Trophoblast cell (in vitro differentiated cells and primary cell): ENCODE measurements at regions not wholly inside any gene's neighbourhood (a gene's known extent, or its start where the extent isn't known, plus 50 kb on each side); places are given as distances from the start of the nearest gene placed in this dataset.

Source experiments
- DNase-seq, 2 donors: peaks; one replicate each; pipeline ENCODE4 v3.0.0-alpha.2; 2016
- H2AFZ ChIP-seq: 2 replicates; pipeline ENCODE4 v1.6.1; 2013; ENCODE audit warnings: low read length, moderate library complexity, mild to moderate bottlenecking; ENCODE audit not compliant: insufficient read depth, poor library complexity
- H2AK5ac ChIP-seq: 2 replicates; pipeline ENCODE4 v1.6.1; 2013; ENCODE audit warnings: mild to moderate bottlenecking, low read length
- H2BK120ac ChIP-seq: 2 replicates; pipeline ENCODE4 v1.6.1; 2013; ENCODE audit warnings: low read length, mild to moderate bottlenecking, moderate library complexity; ENCODE audit not compliant: insufficient read depth, poor library complexity
- H2BK12ac ChIP-seq: 2 replicates; pipeline ENCODE4 v1.6.1; 2013; ENCODE audit warnings: mild to moderate bottlenecking, low read length, moderate library complexity
- H2BK5ac ChIP-seq: 2 replicates; pipeline ENCODE4 v1.6.1; 2013; ENCODE audit warnings: low read length, low read depth, moderate library complexity, mild to moderate bottlenecking; ENCODE audit not compliant: poor library complexity
- H3K14ac ChIP-seq: 2 replicates; pipeline ENCODE4 v1.6.1; 2013; ENCODE audit warnings: mild to moderate bottlenecking, low read length
- H3K18ac ChIP-seq: 2 replicates; pipeline ENCODE4 v1.6.1; 2013; ENCODE audit warnings: mild to moderate bottlenecking, low read length
- H3K23ac ChIP-seq: 2 replicates; pipeline ENCODE4 v1.6.1; 2013; ENCODE audit warnings: low read length
- H3K27ac ChIP-seq: 2 replicates; pipeline ENCODE4 v1.5.1; 2013; ENCODE audit warnings: low read depth, mild to moderate bottlenecking, inconsistent platforms, low read length, moderate library complexity
- H3K27me3 ChIP-seq: 2 replicates; pipeline ENCODE4 v1.6.1; 2013; ENCODE audit warnings: inconsistent platforms, mild to moderate bottlenecking, low read length, moderate library complexity; ENCODE audit not compliant: insufficient read depth
- H3K36me3 ChIP-seq, 2 experiments: 1 replicate in 1 of 2; 2 replicates in 1 of 2; pipeline ENCODE4 v1.6.1; 2013; ENCODE audit warnings: low read length in 2 of 2, mild to moderate bottlenecking in 2 of 2, moderate library complexity in 1 of 2; ENCODE audit not compliant: insufficient read depth in 2 of 2, control insufficient read depth in 1 of 2
- H3K4ac ChIP-seq: 2 replicates; pipeline ENCODE4 v1.6.1; 2013; ENCODE audit warnings: low read depth, mild to moderate bottlenecking, low read length, moderate library complexity
- H3K4me1 ChIP-seq, 2 experiments: 1 replicate in 1 of 2; 2 replicates in 1 of 2; pipeline ENCODE4 v1.6.1; 2013; ENCODE audit warnings: low read length in 2 of 2, mild to moderate bottlenecking in 2 of 2, moderate library complexity in 1 of 2; ENCODE audit not compliant: insufficient read depth in 2 of 2, control insufficient read depth in 1 of 2
- H3K4me2 ChIP-seq: 2 replicates; pipeline ENCODE4 v1.6.1; 2013; ENCODE audit warnings: inconsistent platforms, mild to moderate bottlenecking, low read length, moderate library complexity
- H3K4me3 ChIP-seq: 2 replicates; pipeline ENCODE4 v1.5.1; 2013; ENCODE audit warnings: mild to moderate bottlenecking, low read depth, low read length, inconsistent platforms
- H3K79me1 ChIP-seq: one replicate; pipeline ENCODE4 v1.6.1; 2013; ENCODE audit warnings: low read length
- H3K79me2 ChIP-seq: 2 replicates; pipeline ENCODE4 v1.6.1; 2013; ENCODE audit warnings: low read length, mild to moderate bottlenecking; ENCODE audit not compliant: control insufficient read depth, insufficient read depth, poor library complexity
- H3K9ac ChIP-seq: 2 replicates; pipeline ENCODE4 v1.6.1; 2013; ENCODE audit warnings: mild to moderate bottlenecking, low read length
- H3K9me3 ChIP-seq: 2 replicates; pipeline ENCODE4 v1.6.1; 2013; ENCODE audit warnings: low read depth, mild to moderate bottlenecking, control low read depth, inconsistent platforms, low read length; ENCODE audit not compliant: insufficient read depth
- H4K12ac ChIP-seq: 2 replicates; pipeline ENCODE4 v1.6.1; 2013; ENCODE audit warnings: low read depth, mild to moderate bottlenecking, low read length, moderate library complexity
- H4K8ac ChIP-seq: 2 replicates; pipeline ENCODE4 v1.6.1; 2013; ENCODE audit warnings: low read depth, mild to moderate bottlenecking, low read length, moderate library complexity
- H4K91ac ChIP-seq: one replicate; pipeline ENCODE4 v1.6.1; 2013; ENCODE audit warnings: low read depth, mild to moderate bottlenecking, low read length, moderate library complexity
- WGBS: extraction: QIAGEN DNeasy Blood & Tissue Kit; methylation state at CpG from one replicate; pipeline ENCODE4 v1.1.7; 2013; ENCODE audit warnings: missing lambda C conversion rate; ENCODE audit not compliant: insufficient read length, insufficient coverage; ENCODE audit errors: extremely low coverage; 5-methylcytosine and 5-hydroxymethylcytosine counted together

GRCh38 chr4:123055943-123056342 is 133.5 kb upstream of the NUDT6 start:
- no peak overlapping the region for H4K12ac ChIP-seq
- H3K18ac ChIP-seq, result no peak overlapping the region
- peaks cover 6% of the 10 kb centered on the region for H3K9me3 ChIP-seq
- H3K14ac ChIP-seq, result no peak overlapping the region
- H3K79me1 ChIP-seq, result no peaks in the 10 kb centered on the region
- no peak for DNase-seq
- H2BK12ac ChIP-seq, result no peak overlapping the region
- no peaks in the 10 kb centered on the region for H3K4me1 ChIP-seq
- H3K9ac ChIP-seq, result no peak overlapping the region
- no peak overlapping the region for H4K8ac ChIP-seq
- no peak overlapping the region for H4K91ac ChIP-seq
- no peak overlapping the region for H2BK5ac ChIP-seq
- no peak overlapping the region for H3K4me2 ChIP-seq
- H3K27me3 ChIP-seq, result no peaks in the 10 kb centered on the region
- H3K4ac ChIP-seq, result no peak overlapping the region
- no peaks in the 10 kb centered on the region for H3K79me2 ChIP-seq
- no peak overlapping the region for H3K23ac ChIP-seq
- no peak overlapping the region for H2AFZ ChIP-seq
- no peak overlapping the region for H3K4me3 ChIP-seq
- no peak overlapping the region for H2AK5ac ChIP-seq
- H3K36me3 ChIP-seq, result peaks cover 0 to 2% of the 10 kb centered on the region in 2 experiments
- no peak overlapping the region for H3K27ac ChIP-seq
- H2BK120ac ChIP-seq, result no peak overlapping the region

- Histone ChIP-seq H3K14ac (no peak overlapping the region), H3K4ac (no peak overlapping the region), H3K27me3 (no peaks in the 10 kb centered on the region), H3K36me3 (no peaks in the 10 kb centered on the region), H2AK5ac (no peak overlapping the region), H2BK120ac (no peak overlapping the region), H3K79me1 (no peaks in the 10 kb centered on the region), H4K12ac (no peak overlapping the region), H3K9me3 (peaks cover 6% of the 10 kb centered on the region), H4K8ac (no peak overlapping the region), H2BK5ac (no peak overlapping the region), H3K23ac (no peak overlapping the region), H4K91ac (no peak overlapping the region), H3K4me3 (no peak overlapping the region), H3K18ac (no peak overlapping the region), H3K79me2 (no peaks in the 10 kb centered on the region), H3K9ac (no peak overlapping the region), H3K4me2 (no peak overlapping the region), H3K4me1 (no peaks in the 10 kb centered on the region), H2AFZ (no peak overlapping the region), H3K27ac (no peak overlapping the region), H2BK12ac (no peak overlapping the region)
- DNase-seq, result no peak
- no CpG with 5 or more reads among the region's 6 CpGs for WGBS
Observed at GRCh38 chr4:123060039-123060770, 137.8 kb upstream of the NUDT6 start.

DNA sequence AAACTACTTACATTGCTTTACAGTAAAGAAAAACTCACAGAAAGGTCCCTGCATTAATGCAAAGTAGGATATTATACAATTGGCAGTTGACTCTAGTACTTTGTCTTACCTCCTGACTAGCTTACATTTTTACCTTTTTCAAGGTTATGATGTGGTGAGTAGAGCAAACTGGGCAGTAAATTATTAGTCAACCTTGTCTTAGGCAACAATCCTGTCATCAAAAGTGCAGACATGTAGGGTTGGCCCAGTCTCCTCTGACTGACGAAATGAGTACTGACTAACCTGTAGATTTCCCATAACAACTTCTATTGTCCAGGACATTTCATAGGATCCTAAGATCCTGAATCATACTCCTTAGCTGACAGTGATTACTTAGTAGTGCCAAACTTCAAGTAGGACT is 142.0 kb upstream of the NUDT6 start:
- no peak overlapping the region for H3K14ac ChIP-seq
- H3K9ac ChIP-seq, result no peak overlapping the region
- no peak overlapping the region for H2BK12ac ChIP-seq
- no peak overlapping the region for H2BK5ac ChIP-seq
- no peaks in the 10 kb centered on the region for H3K79me1 ChIP-seq
- H3K4me1 ChIP-seq, result no peaks in the 10 kb centered on the region
- no peak overlapping the region for H3K23ac ChIP-seq
- no peaks in the 10 kb centered on the region for H3K36me3 ChIP-seq
- no peak overlapping the region for H2AFZ ChIP-seq
- no CpG with 5 or more reads among the region's 1 CpG for WGBS
- no peak overlapping the region for H3K27ac ChIP-seq
- H2AK5ac ChIP-seq, result no peak overlapping the region
- H3K4me3 ChIP-seq, result no peak overlapping the region
- H3K18ac ChIP-seq, result no peak overlapping the region
- H4K8ac ChIP-seq, result no peak overlapping the region
- H3K27me3 ChIP-seq, result no peaks in the 10 kb centered on the region
- H3K79me2 ChIP-seq, result no peaks in the 10 kb centered on the region
- no peak overlapping the region for H4K12ac ChIP-seq
- no peak overlapping the region for H3K4ac ChIP-seq
- H3K9me3 ChIP-seq, result peaks cover 6% of the 10 kb centered on the region
- H3K4me2 ChIP-seq, result no peak overlapping the region
- DNase-seq, result peak; percentile 8 to 11
- no peak overlapping the region for H4K91ac ChIP-seq
- H2BK120ac ChIP-seq, result no peak overlapping the region

DNA sequence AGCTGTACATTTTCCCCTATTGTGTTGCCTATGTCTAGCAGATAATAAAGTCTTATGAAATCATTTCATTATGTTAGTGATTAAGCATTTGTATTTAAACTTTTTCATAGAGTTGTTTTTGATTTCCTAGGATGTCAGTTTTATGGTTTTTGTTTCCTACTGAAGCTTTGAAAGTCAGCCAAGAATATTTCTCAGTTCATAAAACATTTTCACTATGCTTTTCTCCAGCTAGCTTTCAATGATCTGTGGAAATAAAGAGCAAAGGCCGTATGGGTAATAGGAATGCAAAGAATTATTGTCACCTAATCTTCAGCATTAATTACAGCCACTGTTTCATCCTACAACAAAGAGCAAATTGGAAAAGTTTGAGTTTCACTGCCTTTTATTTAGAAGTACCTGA is 145.7 kb upstream of the NUDT6 start:
- no peaks in the 10 kb centered on the region for H3K9me3 ChIP-seq
- H3K4me1 ChIP-seq, result no peaks in the 10 kb centered on the region
- H3K79me1 ChIP-seq, result no peaks in the 10 kb centered on the region
- H3K27ac ChIP-seq, result no peak overlapping the region
- H3K18ac ChIP-seq, result no peak overlapping the region
- H3K14ac ChIP-seq, result no peak overlapping the region
- H3K4me2 ChIP-seq, result no peak overlapping the region
- no peak for DNase-seq
- H4K91ac ChIP-seq, result no peak overlapping the region
- no peak overlapping the region for H2AFZ ChIP-seq
- H2BK120ac ChIP-seq, result no peak overlapping the region
- no peak overlapping the region for H3K4me3 ChIP-seq
- no peak overlapping the region for H2BK12ac ChIP-seq
- no peak overlapping the region for H3K9ac ChIP-seq
- H3K79me2 ChIP-seq, result no peaks in the 10 kb centered on the region
- no peaks in the 10 kb centered on the region for H3K36me3 ChIP-seq
- no peak overlapping the region for H2AK5ac ChIP-seq
- H3K23ac ChIP-seq, result no peak overlapping the region
- H4K8ac ChIP-seq, result no peak overlapping the region
- WGBS, result no CpG with 5 or more reads among the region's 1 CpG
- H3K4ac ChIP-seq, result no peak overlapping the region
- H3K27me3 ChIP-seq, result no peaks in the 10 kb centered on the region
- no peak overlapping the region for H2BK5ac ChIP-seq
- H4K12ac ChIP-seq, result no peak overlapping the region
